SJCRH30 (cell line): ENCODE measurements at regions not wholly inside any gene's neighbourhood (a gene's known extent, or its start where the extent isn't known, plus 50 kb on each side); places are given as distances from the start of the nearest gene placed in this dataset.
"Not testable (repeated sequence)": the region's sequence is repeated elsewhere in the genome, so short reads cannot be mapped to it uniquely, and the experiment has no call there.

ENCODE experiments used
- DNase-seq, 2 experiments: peaks; one replicate each; pipeline ENCODE4 v3.0.0-alpha.2; 2015 to 2020
- H3K27ac ChIP-seq: fragments of 250-450 bp; sonication (Bioruptor Pico); 2 replicates; pipeline ENCODE4 v1.5.1; 2020; ENCODE audit warnings: mild to moderate bottlenecking, moderate library complexity
- H3K27me3 ChIP-seq: fragments of 250-450 bp; sonication (Bioruptor Pico); 2 replicates; pipeline ENCODE4 v1.5.1; 2020; ENCODE audit warnings: mild to moderate bottlenecking, moderate library complexity
- H3K36me3 ChIP-seq: fragments of 250-450 bp; sonication (Bioruptor Pico); 2 replicates; pipeline ENCODE4 v1.5.1; 2020; ENCODE audit warnings: mild to moderate bottlenecking, moderate library complexity
- H3K4me1 ChIP-seq: fragments of 250-450 bp; sonication (Bioruptor Pico); 2 replicates; pipeline ENCODE4 v1.5.1; 2020; ENCODE audit warnings: mild to moderate bottlenecking, moderate library complexity
- H3K4me3 ChIP-seq: fragments of 250-450 bp; sonication (Bioruptor Pico); 2 replicates; pipeline ENCODE4 v1.5.1; 2020; ENCODE audit warnings: mild to moderate bottlenecking, moderate library complexity
- H3K9me3 ChIP-seq: fragments of 250-450 bp; sonication (Bioruptor Pico); replicated peaks from 2 replicates; pipeline ENCODE4 v1.5.1; 2020; ENCODE audit warnings: mild to moderate bottlenecking, moderate library complexity

DNA sequence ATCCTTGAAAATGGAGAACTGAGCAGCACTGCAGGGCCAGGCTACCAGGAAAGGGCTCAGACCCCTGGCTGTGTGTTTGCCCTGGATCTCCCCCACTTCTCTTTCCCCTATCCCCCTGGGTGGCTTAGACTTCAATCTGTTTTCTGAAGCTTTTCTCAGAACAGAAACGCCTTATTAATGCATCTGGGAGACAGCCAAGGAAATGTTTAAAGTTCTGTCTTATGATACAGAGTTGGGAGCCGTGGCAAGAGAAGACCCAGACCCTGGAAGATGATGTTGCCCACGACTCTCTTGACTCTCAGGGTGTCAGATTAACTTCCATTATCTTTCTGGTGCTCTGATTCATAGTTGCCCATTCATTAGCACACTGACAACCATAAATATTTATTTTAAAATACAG is 107.1 kb downstream of the EBLN1 start:
- Histone ChIP-seq H3K27ac (no peak overlapping the region), H3K27me3 (no peaks in the 10 kb centered on the region), H3K4me3 (no peak overlapping the region), H3K9me3 (no peaks in the 10 kb centered on the region), H3K4me1 (no peaks in the 10 kb centered on the region), H3K36me3 (no peaks in the 10 kb centered on the region)
- DNase-seq = no peak

DNA sequence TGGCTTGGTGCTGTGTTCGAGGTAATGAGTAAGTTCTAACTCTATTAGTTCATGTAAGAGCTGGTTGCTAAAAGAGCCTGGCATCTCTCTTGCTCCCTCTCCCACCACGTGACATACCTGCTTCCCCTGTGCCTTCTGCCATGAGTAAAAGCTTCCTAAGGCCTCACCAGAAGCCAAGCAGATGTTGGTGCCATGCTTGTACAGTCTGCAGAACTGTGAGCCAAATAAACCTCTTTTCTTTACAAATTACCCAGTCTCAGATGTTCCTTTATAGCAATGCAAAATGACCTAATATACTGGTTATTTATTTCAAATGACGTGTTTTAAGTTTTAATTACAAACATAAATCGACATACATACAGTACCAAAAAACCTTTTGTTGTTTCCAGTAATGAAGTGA is 101.7 kb upstream of the DNAJC1 start:
- Histone ChIP-seq H3K4me3 (no peak overlapping the region), H3K4me1 (no peaks in the 10 kb centered on the region), H3K36me3 (no peaks in the 10 kb centered on the region), H3K27me3 (no peaks in the 10 kb centered on the region), H3K9me3 (no peaks in the 10 kb centered on the region), H3K27ac (no peak overlapping the region)
- DNase-seq = no peak

DNA sequence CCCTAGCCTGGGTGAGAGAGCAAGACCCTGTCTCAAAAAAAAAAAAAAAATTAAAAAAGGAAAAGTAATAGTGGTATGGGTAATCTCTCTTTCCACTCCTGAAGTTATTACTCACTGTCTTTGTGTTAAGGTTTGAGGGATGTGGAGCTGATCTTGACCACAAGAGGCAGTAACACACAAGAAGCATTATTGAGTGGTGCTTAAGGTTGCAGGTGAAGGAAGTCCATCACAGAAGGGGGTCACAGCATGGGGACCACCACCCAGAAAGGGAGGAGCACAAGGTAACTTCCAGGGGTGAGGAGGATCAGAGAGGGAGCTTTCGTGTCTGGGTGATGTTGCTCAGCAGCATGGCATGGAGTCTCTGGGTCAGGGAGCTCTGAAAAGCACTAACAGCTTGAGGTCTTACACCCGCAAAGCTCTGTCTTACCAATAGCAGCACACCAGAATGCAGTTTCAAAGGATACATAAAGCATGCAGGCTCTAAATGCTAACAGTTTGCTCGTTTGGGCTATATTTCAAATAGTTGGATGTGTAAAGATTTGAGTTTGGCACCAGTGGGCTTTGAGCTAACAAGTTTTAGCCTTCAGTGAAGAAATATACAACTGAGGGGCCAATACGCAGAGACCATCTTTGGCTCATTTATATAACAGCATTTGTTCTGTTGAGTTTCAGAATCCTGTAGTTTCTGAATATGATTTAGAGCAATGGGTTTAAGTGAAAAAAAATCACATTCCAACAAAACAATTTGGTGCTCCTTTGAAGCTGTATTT is 100.4 kb upstream of the DNAJC1 start:
- DNase-seq = no peak
- H3K27ac ChIP-seq = no peak overlapping the region
- no peaks in the 10 kb centered on the region for H3K9me3 ChIP-seq
- no peak overlapping the region for H3K4me3 ChIP-seq
- no peaks in the 10 kb centered on the region for H3K36me3 ChIP-seq
- no peaks in the 10 kb centered on the region for H3K4me1 ChIP-seq
- H3K27me3 ChIP-seq = no peaks in the 10 kb centered on the region

DNA sequence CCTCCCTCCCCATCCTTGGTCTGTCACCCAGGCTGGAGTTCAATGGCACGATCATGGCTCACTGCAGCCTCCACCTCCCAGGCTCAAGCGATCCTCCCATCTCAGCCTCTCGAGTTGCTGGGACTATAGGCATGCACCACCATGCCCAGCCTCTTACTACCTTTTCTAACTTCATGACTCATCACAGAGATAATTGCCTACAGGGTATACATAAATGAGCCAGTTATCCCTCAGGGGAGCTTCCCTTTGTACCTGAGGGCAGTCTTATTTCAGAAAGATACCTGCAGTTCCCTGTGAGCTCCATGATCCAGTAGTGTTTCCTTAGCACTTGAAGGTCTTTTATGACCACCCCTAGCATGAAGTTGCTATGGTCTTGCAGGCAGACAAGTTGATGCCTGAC is 94.2 kb upstream of the DNAJC1 start:
- no peak overlapping the region for H3K4me3 ChIP-seq

DNA sequence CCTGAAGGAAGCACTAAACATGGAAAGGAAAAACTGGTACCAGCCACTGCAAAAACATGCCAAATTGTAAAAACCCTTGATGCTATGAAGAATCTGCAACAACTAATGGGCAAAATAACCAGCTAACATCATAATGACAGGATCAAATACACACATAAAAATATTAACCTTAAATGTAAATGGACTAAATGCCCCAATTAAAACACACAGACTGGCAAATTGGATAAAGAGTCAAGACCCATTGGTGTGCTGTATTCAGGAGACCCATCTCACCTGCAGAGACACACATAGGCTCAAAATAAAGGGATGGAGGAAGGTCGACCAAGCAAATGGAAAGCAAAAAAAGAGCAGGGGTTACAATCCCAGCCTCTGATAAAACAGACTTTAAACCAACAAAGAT is 87.7 kb upstream of the DNAJC1 start:
- not testable (repeated sequence) for H3K9me3 ChIP-seq, H3K27me3 ChIP-seq, DNase-seq, H3K4me1 ChIP-seq, H3K4me3 ChIP-seq, H3K36me3 ChIP-seq, H3K27ac ChIP-seq

More for the DNA sequence above, 94.2 kb upstream of the DNAJC1 start:
- Histone ChIP-seq H3K9me3 (no peaks in the 10 kb centered on the region), H3K36me3 (no peaks in the 10 kb centered on the region), H3K4me1 (no peaks in the 10 kb centered on the region), H3K27ac (no peak overlapping the region), H3K27me3 (no peaks in the 10 kb centered on the region)
- no peak for DNase-seq

DNA sequence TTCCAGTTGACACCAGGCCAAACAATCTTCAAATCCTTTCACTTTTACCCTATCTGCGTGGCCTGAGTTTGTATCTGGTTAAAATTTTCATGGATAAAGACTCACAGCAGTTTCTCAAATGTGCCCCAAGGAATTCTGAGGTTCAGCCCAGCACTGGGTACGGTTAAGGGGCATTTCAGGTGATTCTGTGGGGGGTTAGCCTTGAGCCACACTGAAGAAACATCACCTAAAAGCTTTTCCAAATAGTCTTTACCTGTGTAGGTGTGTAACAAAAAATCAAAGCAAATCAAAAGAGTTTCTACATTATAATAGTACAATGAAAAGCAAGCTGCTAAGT is 83.8 kb upstream of the DNAJC1 start:
- H3K9me3 ChIP-seq = no peaks in the 10 kb centered on the region
- no peaks in the 10 kb centered on the region for H3K36me3 ChIP-seq
- H3K4me3 ChIP-seq = no peak overlapping the region
- no peak overlapping the region for H3K27ac ChIP-seq
- peaks cover 4% of the 10 kb centered on the region; the same call in 1 of the 2 replicates for H3K4me1 ChIP-seq
- H3K27me3 ChIP-seq = no peaks in the 10 kb centered on the region
- DNase-seq = no peak

DNA sequence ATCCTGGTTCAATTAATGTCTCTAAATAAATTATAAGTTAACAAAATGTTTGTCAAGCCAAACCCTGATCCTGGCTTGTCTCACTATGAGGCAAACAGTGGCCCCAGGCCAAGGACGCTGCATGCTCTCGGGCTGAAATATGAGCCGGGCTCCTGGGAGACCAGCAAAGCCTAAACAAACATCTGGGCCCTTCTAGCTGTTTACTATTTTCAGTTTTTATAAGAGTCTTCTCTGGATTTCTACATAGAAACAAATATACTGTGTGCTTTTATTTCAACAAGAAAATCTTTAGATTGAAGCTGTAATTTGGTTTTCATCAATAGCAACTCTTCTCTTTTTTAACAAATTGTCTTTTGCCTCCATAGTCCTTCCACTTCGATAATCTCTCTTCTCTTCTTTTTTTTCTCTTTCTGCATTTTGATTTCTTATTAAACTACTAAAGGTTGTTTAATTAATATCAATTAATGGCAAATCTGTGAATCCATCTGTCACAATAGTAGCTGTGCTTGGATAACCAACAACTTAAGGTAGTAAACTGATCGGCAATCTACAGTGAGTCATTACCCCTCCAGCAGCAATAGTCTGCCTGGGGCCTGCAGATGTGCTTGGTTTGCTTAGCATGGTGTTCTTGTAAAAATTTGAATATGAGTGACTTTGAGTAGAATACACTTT is 83.3 kb upstream of the DNAJC1 start:
- no peak overlapping the region for H3K4me3 ChIP-seq
- peaks cover 4% of the 10 kb centered on the region; the same call in 1 of the 2 replicates for H3K4me1 ChIP-seq
- H3K36me3 ChIP-seq = no peaks in the 10 kb centered on the region
- H3K9me3 ChIP-seq = no peaks in the 10 kb centered on the region
- DNase-seq = peak; percentile 48 to 70
- H3K27me3 ChIP-seq = no peaks in the 10 kb centered on the region
- no peak overlapping the region for H3K27ac ChIP-seq

DNA sequence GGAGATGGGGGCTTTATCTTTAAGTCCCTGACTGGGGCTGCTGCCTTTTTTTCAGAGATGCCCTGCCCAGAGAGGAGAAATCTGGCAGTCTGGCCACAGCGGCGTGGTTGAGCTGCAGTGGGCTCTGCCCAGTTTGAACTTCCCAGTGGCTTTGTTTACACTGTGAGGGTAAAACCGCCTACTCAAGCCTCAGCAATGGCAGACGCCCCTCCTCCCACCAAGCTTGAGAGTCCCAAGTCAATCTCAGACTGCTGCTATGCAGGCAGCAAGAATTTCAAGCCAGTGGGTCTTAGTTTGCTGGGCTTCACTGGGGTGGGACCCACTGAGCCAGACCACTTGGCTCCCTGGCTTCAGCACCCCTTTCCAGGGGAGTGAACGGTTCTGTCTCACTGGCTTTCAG is 76.4 kb upstream of the DNAJC1 start:
- H3K36me3 ChIP-seq, DNase-seq, H3K27me3 ChIP-seq, H3K9me3 ChIP-seq, H3K4me1 ChIP-seq, H3K4me3 ChIP-seq, H3K27ac ChIP-seq: not testable (repeated sequence)

DNA sequence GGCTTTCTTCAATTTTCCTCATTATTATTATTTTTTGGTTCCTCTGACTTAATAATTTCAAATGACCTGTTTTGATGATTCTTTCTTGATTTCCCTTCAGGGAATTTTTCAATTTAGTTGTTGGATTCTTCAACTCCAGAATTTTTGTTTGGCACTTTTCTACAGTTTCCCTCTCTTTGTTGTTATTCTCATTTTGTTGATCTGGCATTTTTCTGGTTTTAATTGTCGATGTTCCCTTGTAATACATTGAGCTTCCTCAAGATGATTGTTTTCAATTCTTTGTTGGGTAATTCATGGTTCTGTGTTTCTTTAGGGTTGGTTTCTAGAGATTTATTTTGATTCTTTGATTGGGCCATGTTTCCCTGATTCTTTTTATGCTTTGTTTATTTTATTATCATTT is 67.8 kb upstream of the DNAJC1 start:
- H3K4me1 ChIP-seq = no peaks in the 10 kb centered on the region
- H3K36me3 ChIP-seq = no peaks in the 10 kb centered on the region
- H3K27ac ChIP-seq = no peak overlapping the region
- DNase-seq = no peak
- H3K9me3 ChIP-seq = no peaks in the 10 kb centered on the region
- no peaks in the 10 kb centered on the region for H3K27me3 ChIP-seq
- H3K4me3 ChIP-seq = no peak overlapping the region

DNA sequence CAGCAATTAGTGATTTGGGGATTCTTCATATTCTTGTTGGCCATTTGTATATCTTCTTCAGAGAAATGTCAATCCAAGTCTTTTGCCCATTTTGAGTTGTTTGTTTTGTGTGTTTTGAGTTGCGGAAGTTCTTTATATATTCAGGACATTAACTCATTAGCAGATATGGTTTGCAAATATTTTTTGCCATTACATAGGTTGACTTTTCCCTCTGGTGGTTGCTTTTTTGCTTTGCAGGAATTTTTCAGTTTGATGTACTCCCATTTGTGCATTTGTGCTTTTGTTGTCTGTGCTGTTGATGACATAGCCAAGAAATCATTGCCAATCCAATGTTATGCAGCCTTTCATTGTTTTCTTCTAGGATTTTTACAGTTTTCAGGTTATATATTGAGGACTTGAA is 63.6 kb upstream of the DNAJC1 start:
- no peaks in the 10 kb centered on the region for H3K27me3 ChIP-seq
- no peak overlapping the region for H3K27ac ChIP-seq
- no peak for DNase-seq
- H3K9me3 ChIP-seq = no peaks in the 10 kb centered on the region
- no peak overlapping the region for H3K4me3 ChIP-seq
- H3K4me1 ChIP-seq = no peaks in the 10 kb centered on the region
- no peaks in the 10 kb centered on the region for H3K36me3 ChIP-seq

DNA sequence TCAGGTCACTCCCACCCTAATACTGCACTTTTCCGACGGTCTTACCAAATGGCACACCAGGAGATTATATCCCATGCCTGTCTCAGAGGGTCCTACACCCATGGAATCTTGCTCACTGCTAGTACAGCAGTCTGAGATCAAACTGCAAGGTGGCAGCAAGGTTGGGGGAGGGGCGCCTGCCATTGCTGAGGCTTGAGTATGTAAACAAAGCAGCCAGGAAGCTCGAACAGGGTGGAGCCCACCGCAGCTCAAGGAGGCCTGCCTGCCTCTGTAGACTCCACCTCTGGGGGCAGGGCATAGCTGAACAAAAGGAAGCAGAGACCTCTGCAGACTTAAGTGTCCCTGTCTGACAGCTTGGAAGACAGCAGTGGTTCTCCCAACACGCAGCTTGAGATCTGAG is 57.5 kb upstream of the DNAJC1 start:
- DNase-seq, H3K27me3 ChIP-seq, H3K36me3 ChIP-seq, H3K4me1 ChIP-seq, H3K4me3 ChIP-seq, H3K27ac ChIP-seq, H3K9me3 ChIP-seq: not testable (repeated sequence)

DNA sequence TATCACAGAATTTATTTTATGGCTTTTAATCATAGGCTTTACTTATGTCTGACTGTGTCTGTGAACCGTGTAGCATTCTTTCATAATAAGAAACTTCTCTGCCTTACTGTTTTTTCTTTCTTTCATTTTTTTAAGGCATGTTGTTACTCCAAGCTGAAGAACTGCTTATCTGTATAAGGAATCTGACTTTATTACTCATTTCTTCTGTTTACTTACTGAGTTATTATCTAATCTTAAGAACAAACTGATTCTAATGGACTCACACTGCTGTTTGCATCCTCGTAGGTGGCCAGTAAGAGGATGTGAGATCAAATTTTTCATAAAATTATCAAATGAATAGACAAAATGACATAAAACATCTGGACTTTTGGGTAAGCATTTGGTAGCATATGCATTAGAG is 54.7 kb upstream of the DNAJC1 start:
- no peaks in the 10 kb centered on the region for H3K36me3 ChIP-seq
- no peak overlapping the region for H3K27ac ChIP-seq
- no peak overlapping the region for H3K4me3 ChIP-seq
- H3K4me1 ChIP-seq = peaks cover 6% of the 10 kb centered on the region; the same call in 1 of the 2 replicates
- no peak for DNase-seq
- no peaks in the 10 kb centered on the region for H3K27me3 ChIP-seq
- H3K9me3 ChIP-seq = no peaks in the 10 kb centered on the region

DNA sequence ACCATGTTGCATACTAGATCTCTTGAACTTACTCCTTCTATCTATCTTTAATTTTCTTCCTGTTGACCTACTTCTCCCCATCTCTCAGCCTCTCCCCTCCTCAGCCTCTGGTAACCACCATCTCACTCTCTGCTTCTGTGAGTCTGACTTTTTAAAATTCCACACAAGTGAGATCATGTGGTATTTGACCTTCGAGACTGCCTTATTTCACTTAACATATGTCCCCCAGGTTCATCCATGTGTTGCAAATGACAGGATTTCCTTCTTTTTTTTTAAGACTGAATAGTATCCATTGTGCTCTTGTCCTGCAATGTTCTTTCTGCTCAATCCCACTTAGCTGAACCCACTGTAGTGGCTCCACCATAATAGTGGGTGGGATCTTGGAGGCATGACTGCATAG is 51.4 kb upstream of the DNAJC1 start:
- DNase-seq = peak; percentile 13 to 37
- H3K9me3 ChIP-seq = no peaks in the 10 kb centered on the region
- H3K36me3 ChIP-seq = no peaks in the 10 kb centered on the region
- H3K27ac ChIP-seq = peak overlapping the region; percentile 14; the same call in 1 of the 2 replicates
- H3K4me3 ChIP-seq = no peak overlapping the region
- no peaks in the 10 kb centered on the region for H3K27me3 ChIP-seq
- peaks cover 6% of the 10 kb centered on the region; the same call in 1 of the 2 replicates for H3K4me1 ChIP-seq
